HFFc6 (cell line): ENCODE measurements at regions not wholly inside any gene's neighbourhood (a gene's known extent, or its start where the extent isn't known, plus 50 kb on each side); places are given as distances from the start of the nearest gene placed in this dataset.
"Not testable (repeated sequence)": the region's sequence is repeated elsewhere in the genome, so short reads cannot be mapped to it uniquely, and the experiment has no call there.

Source experiments
- DNase-seq: peaks from one replicate; pipeline ENCODE4 v3.0.0-alpha.2; 2018
- H3K27ac Mint-ChIP-seq: 2 replicates; pipeline ENCODE4 v1.8.0; 2020; ENCODE audit warnings: mild to moderate bottlenecking, mixed read lengths
- H3K27me3 Mint-ChIP-seq: 2 replicates; pipeline ENCODE4 v1.8.0; 2021; ENCODE audit warnings: mild to moderate bottlenecking, moderate library complexity, mixed read lengths; ENCODE audit not compliant: insufficient read depth
- H3K36me3 Mint-ChIP-seq: 2 replicates; pipeline ENCODE4 v1.8.0; 2021; ENCODE audit warnings: low read depth, mixed read lengths
- H3K4me1 Mint-ChIP-seq: 2 replicates; pipeline ENCODE4 v1.8.0; 2020; ENCODE audit warnings: low read depth, mixed read lengths
- H3K4me3 Mint-ChIP-seq: 2 replicates; pipeline ENCODE4 v1.8.0; 2020; ENCODE audit warnings: mild to moderate bottlenecking, moderate library complexity, mixed read lengths
- H3K9me3 Mint-ChIP-seq: 2 replicates; pipeline ENCODE4 v1.8.0; 2020; ENCODE audit warnings: mild to moderate bottlenecking, mixed read lengths
- TF ChIP-seq, protein P1 (sequence below): fragments of 200-600 bp; sonication (generic); IDR thresholded peaks from 2 replicates; pipeline ENCODE4 v1.5.0; 2021; ENCODE audit warnings: antibody characterized with exemption, mild to moderate bottlenecking

DNA sequence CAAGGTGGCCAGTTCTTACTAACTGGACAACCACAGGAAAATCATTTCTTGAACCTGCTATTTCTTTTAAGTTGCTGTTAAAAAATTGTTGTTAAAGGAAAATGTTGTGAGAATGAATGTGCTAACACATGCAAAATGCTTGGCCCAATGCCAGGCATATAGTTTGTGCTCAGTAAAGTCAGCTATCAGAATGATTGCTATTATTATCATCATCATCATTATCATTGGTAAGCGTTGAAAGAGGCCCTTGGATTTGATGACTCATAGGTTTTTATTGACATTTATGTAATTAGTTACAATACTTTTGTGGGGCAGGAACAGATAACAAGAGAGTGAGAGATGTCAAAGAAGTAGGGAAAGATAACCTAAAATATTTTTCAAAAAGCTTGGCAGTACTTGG is 394.2 kb upstream of the ZEB2 start:
- Mint-ChIP-seq H3K9me3 (no peaks in the 10 kb centered on the region; the same call in 1 of the 2 replicates), H3K27me3 (no peaks in the 10 kb centered on the region), H3K36me3 (no peaks in the 10 kb centered on the region), H3K27ac (peak overlapping the region; percentile 3; the same call in 1 of the 2 replicates), H3K4me1 (peaks cover 34% of the 10 kb centered on the region), H3K4me3 (no peak overlapping the region)
- DNase-seq, result no peak
- TF ChIP-seq, protein P1, sequence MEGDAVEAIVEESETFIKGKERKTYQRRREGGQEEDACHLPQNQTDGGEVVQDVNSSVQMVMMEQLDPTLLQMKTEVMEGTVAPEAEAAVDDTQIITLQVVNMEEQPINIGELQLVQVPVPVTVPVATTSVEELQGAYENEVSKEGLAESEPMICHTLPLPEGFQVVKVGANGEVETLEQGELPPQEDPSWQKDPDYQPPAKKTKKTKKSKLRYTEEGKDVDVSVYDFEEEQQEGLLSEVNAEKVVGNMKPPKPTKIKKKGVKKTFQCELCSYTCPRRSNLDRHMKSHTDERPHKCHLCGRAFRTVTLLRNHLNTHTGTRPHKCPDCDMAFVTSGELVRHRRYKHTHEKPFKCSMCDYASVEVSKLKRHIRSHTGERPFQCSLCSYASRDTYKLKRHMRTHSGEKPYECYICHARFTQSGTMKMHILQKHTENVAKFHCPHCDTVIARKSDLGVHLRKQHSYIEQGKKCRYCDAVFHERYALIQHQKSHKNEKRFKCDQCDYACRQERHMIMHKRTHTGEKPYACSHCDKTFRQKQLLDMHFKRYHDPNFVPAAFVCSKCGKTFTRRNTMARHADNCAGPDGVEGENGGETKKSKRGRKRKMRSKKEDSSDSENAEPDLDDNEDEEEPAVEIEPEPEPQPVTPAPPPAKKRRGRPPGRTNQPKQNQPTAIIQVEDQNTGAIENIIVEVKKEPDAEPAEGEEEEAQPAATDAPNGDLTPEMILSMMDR, result no peak

DNA sequence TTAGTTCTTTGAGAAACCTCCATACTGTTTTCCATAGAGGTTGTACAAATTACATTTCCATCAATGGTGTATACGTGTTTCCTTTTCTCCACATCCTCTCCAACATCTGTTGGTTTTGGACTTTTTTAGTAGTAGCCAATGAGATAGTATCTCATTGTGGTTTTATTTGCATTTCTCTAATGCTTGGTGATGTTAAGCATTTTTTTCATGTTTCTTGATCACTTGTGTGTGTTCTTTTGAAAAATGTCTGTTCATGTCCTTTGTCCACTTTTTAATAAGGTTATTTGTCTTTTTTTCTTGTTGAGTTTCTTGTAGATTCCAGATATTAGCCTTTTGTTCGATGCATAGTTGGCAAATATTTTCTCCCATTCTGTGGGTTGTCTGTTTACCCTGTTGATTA is 392.3 kb upstream of the ZEB2 start:
- no peak overlapping the region for H3K4me3 Mint-ChIP-seq
- no peaks in the 10 kb centered on the region for H3K36me3 Mint-ChIP-seq
- no peaks in the 10 kb centered on the region; the same call in 1 of the 2 replicates for H3K9me3 Mint-ChIP-seq
- no peaks in the 10 kb centered on the region for H3K27me3 Mint-ChIP-seq
- peaks cover 34% of the 10 kb centered on the region for H3K4me1 Mint-ChIP-seq
- no peak overlapping the region for H3K27ac Mint-ChIP-seq
- peak; percentile 13 for DNase-seq
- TF ChIP-seq, protein P1, result no peak

- DNase-seq, result no peak
- H3K4me3 Mint-ChIP-seq, result no peak overlapping the region
- H3K27me3 Mint-ChIP-seq, result no peaks in the 10 kb centered on the region
- H3K36me3 Mint-ChIP-seq, result peaks cover 7% of the 10 kb centered on the region; the same call in 1 of the 2 replicates
- H3K9me3 Mint-ChIP-seq, result peaks cover 3% of the 10 kb centered on the region; the same call in 1 of the 2 replicates
- H3K4me1 Mint-ChIP-seq, result no peaks in the 10 kb centered on the region
- TF ChIP-seq, protein P1, result no peak
- no peak overlapping the region for H3K27ac Mint-ChIP-seq
These were observed 386.0 kb upstream of the ZEB2 start for GRCh38 chr2:144905956-144906355.

- Mint-ChIP-seq H3K27me3 (no peaks in the 10 kb centered on the region), H3K4me1 (no peaks in the 10 kb centered on the region), H3K4me3 (no peak overlapping the region), H3K27ac (no peak overlapping the region), H3K9me3 (peaks cover 3% of the 10 kb centered on the region; the same call in 1 of the 2 replicates), H3K36me3 (peaks cover 11% of the 10 kb centered on the region; the same call in 1 of the 2 replicates)
- DNase-seq, result no peak
- TF ChIP-seq, protein P1, result no peak
These were observed 384.7 kb upstream of the ZEB2 start for GRCh38 chr2:144904612-144905011.

DNA sequence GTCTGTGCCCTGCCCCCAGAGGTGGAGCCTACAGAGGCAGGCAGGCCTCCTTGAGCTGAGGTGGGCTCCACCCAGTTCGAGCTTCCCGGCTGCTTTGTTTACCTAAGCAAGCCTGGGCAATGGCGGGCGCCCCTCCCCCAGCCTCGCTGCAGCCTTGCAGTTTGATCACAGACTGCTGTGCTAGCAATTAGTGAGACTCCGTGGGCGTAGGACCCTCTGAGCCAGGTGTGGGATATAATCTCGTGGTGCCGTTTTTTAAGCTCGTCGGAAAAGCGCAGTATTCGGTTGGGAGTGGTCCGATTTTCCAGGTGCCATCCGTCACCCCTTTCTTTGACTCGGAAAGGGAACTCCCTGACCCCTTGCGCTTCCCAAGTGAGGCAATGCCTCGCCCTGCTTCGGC is 383.1 kb upstream of the ZEB2 start:
- not testable (repeated sequence) for H3K27ac Mint-ChIP-seq, H3K4me3 Mint-ChIP-seq, H3K4me1 Mint-ChIP-seq, DNase-seq, H3K27me3 Mint-ChIP-seq, H3K9me3 Mint-ChIP-seq
- peaks cover 11% of the 10 kb centered on the region; the same call in 1 of the 2 replicates for H3K36me3 Mint-ChIP-seq

- not testable (repeated sequence) for H3K9me3 Mint-ChIP-seq, H3K27ac Mint-ChIP-seq, H3K27me3 Mint-ChIP-seq, H3K4me3 Mint-ChIP-seq, DNase-seq, H3K4me1 Mint-ChIP-seq
- peaks cover 11% of the 10 kb centered on the region; the same call in 1 of the 2 replicates for H3K36me3 Mint-ChIP-seq
These were observed 381.5 kb upstream of the ZEB2 start for GRCh38 chr2:144901386-144901785.

GRCh38 chr2:144896341-144896740 is 376.4 kb upstream of the ZEB2 start:
- Mint-ChIP-seq H3K9me3 (no peaks in the 10 kb centered on the region), H3K4me1 (peaks cover under 1% of the 10 kb centered on the region), H3K4me3 (no peak overlapping the region), H3K27me3 (no peaks in the 10 kb centered on the region), H3K27ac (no peak overlapping the region), H3K36me3 (0 out of 2 replicates have a peak, but pooled peaks cover 5% of the 10 kb centered on the region)
- DNase-seq, result no peak
- TF ChIP-seq, protein P1, result no peak
